H4 (cell line): ENCODE measurements at regions not wholly inside any gene's neighbourhood (a gene's known extent, or its start where the extent isn't known, plus 50 kb on each side); places are given as distances from the start of the nearest gene placed in this dataset.

Source experiments
- DNase-seq: peaks from one replicate; pipeline ENCODE4 v3.0.0-alpha.2; 2015; ENCODE audit warnings: low spot score

DNA sequence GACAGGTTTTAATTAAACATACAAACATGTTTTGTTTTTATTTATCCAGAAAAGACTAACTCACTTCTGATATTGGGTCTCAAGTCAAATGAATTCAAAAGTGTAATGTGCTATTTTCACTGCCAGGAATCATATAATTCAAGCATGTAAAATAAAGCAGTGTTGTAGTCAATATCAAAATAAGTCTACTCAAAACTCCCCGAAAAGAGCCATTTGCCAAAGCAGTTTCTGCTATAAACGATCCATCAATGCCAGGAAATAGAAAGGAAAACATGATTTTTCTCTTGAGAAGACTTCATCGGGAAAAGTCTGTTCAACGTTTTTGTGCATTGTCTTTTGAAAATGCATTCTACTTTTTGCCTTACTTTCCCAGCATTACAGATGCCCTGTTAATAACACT lies 633.3 kb downstream of the FAT4 start:
- no peak for DNase-seq

DNA sequence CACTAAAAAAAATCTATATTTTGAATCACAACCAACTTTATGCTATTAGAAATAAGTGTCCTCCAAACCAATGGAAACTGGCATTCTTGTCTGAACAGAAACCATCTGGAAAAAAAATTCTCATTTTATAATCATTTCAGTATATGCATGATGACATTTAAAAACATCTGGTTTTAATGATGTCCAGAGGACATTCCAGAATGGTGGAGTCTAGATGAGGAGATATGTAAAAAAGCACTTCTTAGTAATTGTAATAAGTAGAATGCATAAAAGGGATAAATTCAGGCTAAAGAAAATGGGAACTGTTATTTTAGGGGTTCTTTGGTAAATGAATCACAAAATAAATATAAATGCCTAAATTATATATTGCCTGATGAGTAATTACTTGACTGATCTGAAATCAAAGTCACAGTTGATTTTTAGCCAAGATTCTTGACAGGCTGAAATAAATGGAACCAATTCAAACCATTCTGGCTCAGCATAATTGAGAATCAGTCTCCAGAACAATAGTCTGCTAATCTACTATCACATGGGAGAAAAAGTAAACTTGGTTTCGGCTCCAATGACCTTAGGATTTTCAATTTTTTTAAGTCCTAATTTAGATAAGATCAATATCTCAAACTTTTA lies 636.6 kb downstream of the FAT4 start:
- no peak for DNase-seq

- no peak for DNase-seq
Measured at GRCh38 chr4:125952631-125953030, 637.9 kb downstream of the FAT4 start.

- DNase-seq, result no peak
Measured at GRCh38 chr4:125956276-125956675, 641.5 kb downstream of the FAT4 start.

DNA sequence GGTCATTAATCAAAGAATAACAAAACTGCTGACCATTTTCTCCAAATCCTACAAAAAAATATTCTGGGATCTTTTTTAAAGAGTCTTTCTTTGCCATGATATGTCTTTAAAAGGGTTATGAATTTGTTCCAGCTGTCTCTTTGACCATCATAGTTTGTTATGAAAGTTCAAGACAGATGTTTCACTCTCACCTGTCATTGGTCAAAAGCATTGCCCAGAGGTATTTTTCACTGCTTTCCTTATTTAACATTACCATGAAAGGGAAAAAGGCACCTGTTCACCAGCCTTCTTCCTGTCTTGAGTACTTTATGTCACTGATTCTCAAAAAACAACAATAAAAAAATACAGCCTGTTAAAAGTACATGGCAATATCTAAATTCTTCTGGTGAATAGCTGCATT lies 643.8 kb downstream of the FAT4 start:
- no peak for DNase-seq

GRCh38 chr4:125961626-125962025 lies 646.9 kb downstream of the FAT4 start:
- DNase-seq, result no peak

- no peak for DNase-seq
Measured at GRCh38 chr4:125975861-125976397, 661.2 kb downstream of the FAT4 start.

DNA sequence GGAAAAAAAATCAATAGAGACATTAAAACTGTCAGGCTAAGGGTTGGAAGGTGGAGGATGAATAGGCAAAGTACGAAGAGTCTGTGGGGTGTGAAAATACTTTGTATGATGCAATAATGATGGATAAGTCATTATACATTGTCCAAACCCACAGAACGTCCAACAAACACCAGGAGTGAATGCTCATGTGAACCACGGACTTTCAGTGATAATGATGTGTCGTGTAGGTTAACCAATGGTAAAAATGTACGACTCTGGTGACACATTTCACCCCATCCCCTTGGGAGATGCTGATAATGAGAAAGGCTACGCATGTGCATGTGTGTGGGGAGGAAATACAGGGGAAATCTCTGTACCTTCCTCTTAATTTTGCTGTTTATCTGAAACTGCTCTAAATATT lies 665.2 kb downstream of the FAT4 start:
- no peak for DNase-seq

- DNase-seq, result no peak
Measured at GRCh38 chr4:125983168-125983567, 668.4 kb downstream of the FAT4 start.

- DNase-seq, result peak; percentile 47
Measured at GRCh38 chr4:125985856-125986255, 671.1 kb downstream of the FAT4 start.

DNA sequence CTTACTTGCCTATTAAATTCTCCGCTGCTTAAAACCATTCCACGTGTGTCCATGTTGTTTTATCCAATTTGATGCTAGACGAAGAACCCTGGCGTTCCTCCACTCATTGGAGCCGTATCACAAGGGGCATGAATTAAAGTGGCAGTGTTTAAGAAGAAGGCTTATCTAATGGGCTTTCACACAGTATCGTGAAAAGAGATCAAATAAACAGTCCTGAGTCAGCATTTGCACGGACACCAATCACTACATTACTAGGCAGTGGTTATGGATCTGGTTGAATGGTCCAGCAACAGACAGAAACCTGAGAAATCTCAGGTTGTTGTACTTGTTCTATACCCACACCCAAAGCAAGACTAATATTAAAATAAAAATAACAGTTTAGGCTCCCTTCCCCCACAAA lies 671.6 kb downstream of the FAT4 start:
- no peak for DNase-seq

GRCh38 chr4:125988464-125988863 lies 673.7 kb downstream of the FAT4 start:
- DNase-seq, result no peak

DNA sequence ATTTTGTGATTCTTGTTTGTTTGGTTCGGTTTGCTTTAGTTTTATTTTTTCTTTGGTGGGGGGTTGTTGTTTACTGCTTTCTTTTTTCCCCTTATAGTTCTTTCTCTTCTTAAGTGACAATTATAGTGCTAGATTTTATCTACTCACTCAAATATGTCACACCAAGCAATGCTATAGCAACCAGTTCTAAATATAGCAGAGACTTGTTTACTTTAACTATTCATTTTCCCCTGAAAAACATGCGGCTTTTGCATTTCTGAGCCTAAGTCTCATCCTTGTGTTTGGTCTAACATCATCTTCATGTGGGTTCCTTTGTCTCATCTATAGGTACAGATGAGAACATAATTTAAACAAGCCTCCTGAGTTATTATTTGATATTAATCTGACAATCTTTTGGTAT lies 676.6 kb downstream of the FAT4 start:
- no peak for DNase-seq

DNA sequence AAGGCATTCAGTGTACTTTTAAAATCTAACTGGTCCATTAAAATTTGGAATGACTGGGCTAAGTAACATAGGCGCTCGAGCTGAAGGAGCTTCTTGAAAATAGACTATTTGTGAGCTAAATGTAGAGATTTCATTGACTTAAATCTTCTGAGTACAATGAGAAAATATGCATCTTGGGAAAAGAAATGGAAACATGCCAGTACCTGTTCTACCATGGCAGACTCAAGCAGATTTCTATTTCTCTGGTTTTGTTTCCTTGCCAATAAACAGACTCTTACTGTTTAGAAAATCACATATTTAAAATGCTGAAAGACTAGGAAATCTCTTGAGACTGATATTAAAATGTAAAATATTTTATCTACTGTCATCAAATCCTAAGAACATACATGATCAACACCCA lies 678.1 kb downstream of the FAT4 start:
- no peak for DNase-seq

DNA sequence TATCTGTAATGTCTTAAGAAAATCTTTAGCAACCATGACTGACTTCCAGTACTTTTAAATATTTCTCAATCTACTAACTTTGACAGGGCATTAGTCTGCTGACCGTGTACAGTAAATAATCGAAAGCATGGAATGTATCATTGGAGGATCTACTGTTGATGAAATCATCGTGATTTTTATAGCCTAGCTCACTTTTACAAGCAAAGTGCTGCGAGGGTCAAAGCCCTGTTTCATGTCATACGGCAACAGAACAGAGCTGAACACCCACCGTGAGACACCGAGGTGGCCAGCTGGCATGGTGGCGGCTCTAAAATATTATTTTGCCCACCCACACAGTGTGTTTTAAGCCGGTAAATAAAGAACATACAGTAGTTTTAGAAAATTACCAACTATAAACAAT lies 679.3 kb downstream of the FAT4 start:
- DNase-seq, result no peak

DNA sequence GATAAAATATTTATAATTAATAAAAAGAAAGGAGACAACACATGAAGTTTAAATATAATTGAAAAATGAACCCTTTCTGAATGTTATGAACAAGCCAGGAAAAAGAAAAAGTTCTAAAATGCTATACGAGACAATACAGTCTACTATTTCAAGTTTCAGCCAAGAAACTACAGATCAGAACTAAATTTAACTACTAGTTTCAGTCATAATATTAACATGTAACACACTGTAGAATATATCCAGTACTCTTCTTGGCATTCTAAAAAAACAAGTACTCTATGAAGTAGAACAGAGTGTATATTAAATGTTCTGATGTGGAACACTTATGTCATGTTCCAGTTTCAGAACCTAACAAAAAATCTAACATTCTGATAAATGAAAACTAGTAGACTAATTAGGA lies 679.7 kb downstream of the FAT4 start:
- no peak for DNase-seq

DNA sequence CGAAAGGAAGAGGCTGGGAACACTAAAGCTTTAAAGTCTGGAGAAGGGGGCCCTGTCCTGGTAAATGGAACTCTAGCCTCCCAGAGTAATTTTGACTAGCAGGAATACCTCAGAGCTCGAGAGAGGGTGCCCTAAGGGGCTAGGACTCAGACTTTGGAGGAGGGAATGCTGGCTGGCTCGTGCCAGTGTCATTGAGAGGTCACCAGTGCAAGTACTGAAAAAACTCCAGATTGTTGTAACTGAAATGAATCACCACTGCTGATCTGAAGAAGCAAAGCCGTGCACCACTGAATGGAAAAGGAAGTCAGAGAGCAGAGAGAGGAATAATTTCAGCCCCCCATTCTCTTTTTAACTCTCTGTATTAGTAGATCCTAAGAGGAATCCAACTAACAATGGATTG lies 690.2 kb downstream of the FAT4 start:
- DNase-seq, result peak; percentile 52

DNA sequence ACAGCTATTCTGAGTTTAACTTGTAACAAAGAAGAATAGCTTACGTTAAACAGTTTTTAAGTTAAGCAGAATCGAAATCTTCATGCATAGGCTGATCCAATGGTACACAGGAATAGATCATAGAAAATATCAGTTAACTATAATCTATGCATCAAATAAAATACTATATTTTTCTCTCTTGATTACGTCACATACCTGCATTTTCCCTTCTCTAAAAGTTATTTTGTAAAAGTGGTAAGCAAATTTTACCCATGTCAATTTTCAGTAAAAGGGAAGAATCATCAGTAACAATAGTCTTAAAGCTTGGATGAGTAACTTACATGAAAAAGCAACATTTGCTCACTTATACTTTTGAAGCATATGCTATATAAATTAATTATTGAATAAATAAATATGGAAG lies 692.4 kb downstream of the FAT4 start:
- DNase-seq, result no peak

- DNase-seq, result no peak
Measured at GRCh38 chr4:126012691-126013290, 698.0 kb downstream of the FAT4 start.

GRCh38 chr4:126018274-126018673 lies 703.5 kb downstream of the FAT4 start:
- DNase-seq, result no peak

DNA sequence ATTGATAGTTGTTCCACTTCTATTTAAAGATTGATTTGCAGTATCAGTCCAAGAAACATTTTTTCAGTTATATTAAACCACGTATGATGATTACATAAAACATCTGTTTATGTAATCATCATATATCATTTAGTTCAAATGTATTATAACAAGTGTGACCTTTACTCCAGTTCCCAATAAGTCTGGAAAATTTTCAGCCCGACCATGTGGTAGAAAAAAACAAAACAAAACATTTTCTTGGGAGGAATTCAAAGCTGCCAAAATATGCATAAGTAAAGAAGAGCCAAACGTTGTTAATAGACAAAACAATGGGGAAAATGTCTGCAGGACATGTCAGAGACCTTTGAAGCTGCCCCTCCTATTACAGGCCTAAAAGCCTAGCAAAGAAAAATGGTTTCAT lies 709.1 kb downstream of the FAT4 start:
- no peak for DNase-seq

DNA sequence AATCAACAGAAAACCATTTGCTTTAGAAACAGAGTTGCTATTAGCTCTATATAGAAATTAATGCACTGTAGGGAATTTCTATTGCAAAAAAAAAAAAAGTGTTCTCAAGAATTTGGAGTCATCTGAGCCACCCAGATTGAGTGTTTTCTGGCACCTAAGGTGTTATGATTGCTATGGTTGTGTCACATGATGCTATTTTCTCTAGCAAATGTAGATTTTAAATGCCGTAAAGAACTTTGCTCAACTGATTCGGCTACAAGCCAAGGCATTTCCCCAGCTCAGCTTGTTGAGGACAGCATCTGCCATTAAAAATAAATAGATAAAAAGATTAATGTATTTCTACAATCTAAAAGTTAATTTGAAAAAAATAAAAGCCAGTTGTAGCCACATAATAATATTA lies 712.8 kb downstream of the FAT4 start:
- DNase-seq, result no peak

GRCh38 chr4:126028876-126029275 lies 714.1 kb downstream of the FAT4 start:
- no peak for DNase-seq

- no peak for DNase-seq
Measured at GRCh38 chr4:126037231-126037630, 722.5 kb downstream of the FAT4 start.
